ENCODE measurements at regions not wholly inside any gene's neighbourhood (a gene's known extent, or its start where the extent isn't known, plus 50 kb on each side); places are given as distances from the start of the nearest gene placed in this dataset.

DNA sequence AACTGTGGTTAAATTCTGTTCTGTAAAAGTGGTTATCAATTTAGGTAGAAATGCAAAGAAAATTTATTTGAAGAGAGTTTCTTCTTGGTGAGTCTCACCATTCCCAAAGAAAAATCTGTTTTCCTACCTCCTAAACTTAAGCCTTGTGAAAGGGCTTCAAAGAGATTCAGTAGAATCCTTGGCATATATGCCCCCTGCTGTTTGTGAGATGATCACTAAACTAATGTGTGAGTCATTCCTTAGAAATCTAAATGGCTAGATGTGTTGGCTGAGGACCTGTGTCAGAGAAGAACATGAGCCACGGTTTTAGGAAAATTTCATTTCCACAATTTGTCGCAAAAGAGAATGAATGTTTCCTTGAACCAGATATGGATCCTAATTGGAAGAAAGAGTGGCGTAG, 260.9 kb downstream of the SLC7A11 start:
- no peak for TF ChIP-seq TCF7L2 (IDR thresholded peaks at IDR 0.05; ENCODE audit: low read depth, low read length)
- TF ChIP-seq, protein P1, sequence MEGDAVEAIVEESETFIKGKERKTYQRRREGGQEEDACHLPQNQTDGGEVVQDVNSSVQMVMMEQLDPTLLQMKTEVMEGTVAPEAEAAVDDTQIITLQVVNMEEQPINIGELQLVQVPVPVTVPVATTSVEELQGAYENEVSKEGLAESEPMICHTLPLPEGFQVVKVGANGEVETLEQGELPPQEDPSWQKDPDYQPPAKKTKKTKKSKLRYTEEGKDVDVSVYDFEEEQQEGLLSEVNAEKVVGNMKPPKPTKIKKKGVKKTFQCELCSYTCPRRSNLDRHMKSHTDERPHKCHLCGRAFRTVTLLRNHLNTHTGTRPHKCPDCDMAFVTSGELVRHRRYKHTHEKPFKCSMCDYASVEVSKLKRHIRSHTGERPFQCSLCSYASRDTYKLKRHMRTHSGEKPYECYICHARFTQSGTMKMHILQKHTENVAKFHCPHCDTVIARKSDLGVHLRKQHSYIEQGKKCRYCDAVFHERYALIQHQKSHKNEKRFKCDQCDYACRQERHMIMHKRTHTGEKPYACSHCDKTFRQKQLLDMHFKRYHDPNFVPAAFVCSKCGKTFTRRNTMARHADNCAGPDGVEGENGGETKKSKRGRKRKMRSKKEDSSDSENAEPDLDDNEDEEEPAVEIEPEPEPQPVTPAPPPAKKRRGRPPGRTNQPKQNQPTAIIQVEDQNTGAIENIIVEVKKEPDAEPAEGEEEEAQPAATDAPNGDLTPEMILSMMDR (IDR thresholded peaks at IDR 0.05) = no peak; the same call in 1 of the 2 replicates
- TF ChIP-seq POLR2AphosphoS5 (IDR thresholded peaks at IDR 0.05; ENCODE audit: low read depth, low read length) = no peak
- TF ChIP-seq, protein P2, sequence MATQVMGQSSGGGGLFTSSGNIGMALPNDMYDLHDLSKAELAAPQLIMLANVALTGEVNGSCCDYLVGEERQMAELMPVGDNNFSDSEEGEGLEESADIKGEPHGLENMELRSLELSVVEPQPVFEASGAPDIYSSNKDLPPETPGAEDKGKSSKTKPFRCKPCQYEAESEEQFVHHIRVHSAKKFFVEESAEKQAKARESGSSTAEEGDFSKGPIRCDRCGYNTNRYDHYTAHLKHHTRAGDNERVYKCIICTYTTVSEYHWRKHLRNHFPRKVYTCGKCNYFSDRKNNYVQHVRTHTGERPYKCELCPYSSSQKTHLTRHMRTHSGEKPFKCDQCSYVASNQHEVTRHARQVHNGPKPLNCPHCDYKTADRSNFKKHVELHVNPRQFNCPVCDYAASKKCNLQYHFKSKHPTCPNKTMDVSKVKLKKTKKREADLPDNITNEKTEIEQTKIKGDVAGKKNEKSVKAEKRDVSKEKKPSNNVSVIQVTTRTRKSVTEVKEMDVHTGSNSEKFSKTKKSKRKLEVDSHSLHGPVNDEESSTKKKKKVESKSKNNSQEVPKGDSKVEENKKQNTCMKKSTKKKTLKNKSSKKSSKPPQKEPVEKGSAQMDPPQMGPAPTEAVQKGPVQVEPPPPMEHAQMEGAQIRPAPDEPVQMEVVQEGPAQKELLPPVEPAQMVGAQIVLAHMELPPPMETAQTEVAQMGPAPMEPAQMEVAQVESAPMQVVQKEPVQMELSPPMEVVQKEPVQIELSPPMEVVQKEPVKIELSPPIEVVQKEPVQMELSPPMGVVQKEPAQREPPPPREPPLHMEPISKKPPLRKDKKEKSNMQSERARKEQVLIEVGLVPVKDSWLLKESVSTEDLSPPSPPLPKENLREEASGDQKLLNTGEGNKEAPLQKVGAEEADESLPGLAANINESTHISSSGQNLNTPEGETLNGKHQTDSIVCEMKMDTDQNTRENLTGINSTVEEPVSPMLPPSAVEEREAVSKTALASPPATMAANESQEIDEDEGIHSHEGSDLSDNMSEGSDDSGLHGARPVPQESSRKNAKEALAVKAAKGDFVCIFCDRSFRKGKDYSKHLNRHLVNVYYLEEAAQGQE (IDR thresholded peaks at IDR 0.05; ENCODE audit: insufficient read depth in 1 of 2, low read depth in 2 of 2, low read length in 1 of 2) = no peak

All from Panc1 (cell line).